Mesodermal cell (in vitro differentiated cells): ENCODE measurements at regions not wholly inside any gene's neighbourhood (a gene's known extent, or its start where the extent isn't known, plus 50 kb on each side); places are given as distances from the start of the nearest gene placed in this dataset.

Experiments used
- H3K27ac ChIP-seq: 2 replicates; pipeline ENCODE4 v1.7.0; 2013; ENCODE audit warnings: mild to moderate bottlenecking, low read depth, low read length, moderate library complexity; ENCODE audit not compliant: severe bottlenecking
- H3K36me3 ChIP-seq: 2 replicates; pipeline ENCODE4 v1.7.1; 2013; ENCODE audit warnings: mild to moderate bottlenecking, low read length, moderate library complexity; ENCODE audit not compliant: control insufficient read depth, insufficient read depth
- H3K4me1 ChIP-seq: one replicate; pipeline ENCODE4 v1.7.1; 2013; ENCODE audit warnings: mild to moderate bottlenecking, low read length; ENCODE audit not compliant: insufficient read depth, control insufficient read depth, poor library complexity, severe bottlenecking
- H3K4me3 ChIP-seq: 2 replicates; pipeline ENCODE4 v1.7.0; 2013; ENCODE audit warnings: low read length, control low read depth, mild to moderate bottlenecking; ENCODE audit not compliant: insufficient read depth, poor library complexity, severe bottlenecking; ENCODE audit errors: extremely low read depth
- H3K9me3 ChIP-seq: 2 replicates; pipeline ENCODE4 v1.7.1; 2013; ENCODE audit warnings: mild to moderate bottlenecking, low read length, moderate library complexity; ENCODE audit not compliant: control insufficient read depth
- WGBS, 2 experiments: methylation state at CpG; one replicate each; pipeline ENCODE4 v1.1.5; 2013; ENCODE audit warnings: missing lambda C conversion rate in 2 of 2; ENCODE audit not compliant: insufficient coverage in 2 of 2; 5-methylcytosine and 5-hydroxymethylcytosine counted together

DNA sequence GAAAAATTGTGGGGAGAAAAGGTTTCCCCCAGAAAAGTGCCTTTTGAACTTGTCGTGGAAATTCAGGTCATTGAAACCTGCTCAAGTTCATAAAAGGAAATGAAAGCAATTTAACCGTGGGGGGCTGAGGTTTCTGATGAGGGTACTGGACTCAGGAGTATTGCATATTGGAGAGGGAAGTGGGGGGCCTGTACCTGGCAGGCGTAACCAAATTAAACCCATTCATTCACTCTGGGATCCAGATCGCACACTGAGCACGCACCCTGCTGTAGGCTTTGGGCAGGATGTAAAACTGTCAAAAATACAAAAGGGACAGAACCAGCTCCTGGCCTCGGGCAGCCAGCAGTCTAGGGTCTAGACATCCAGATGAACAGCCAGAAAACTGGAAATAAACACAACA lies 1517.4 kb downstream of the BRD1 start:
- Histone ChIP-seq H3K27ac (no peak overlapping the region), H3K9me3 (no peaks in the 10 kb centered on the region), H3K4me3 (no peak overlapping the region), H3K4me1 (no peaks in the 10 kb centered on the region), H3K36me3 (no peaks in the 10 kb centered on the region)
- WGBS, 2 experiments: 71 to 74% methylated on average over 3 to 5 of the region's 6 CpGs

DNA sequence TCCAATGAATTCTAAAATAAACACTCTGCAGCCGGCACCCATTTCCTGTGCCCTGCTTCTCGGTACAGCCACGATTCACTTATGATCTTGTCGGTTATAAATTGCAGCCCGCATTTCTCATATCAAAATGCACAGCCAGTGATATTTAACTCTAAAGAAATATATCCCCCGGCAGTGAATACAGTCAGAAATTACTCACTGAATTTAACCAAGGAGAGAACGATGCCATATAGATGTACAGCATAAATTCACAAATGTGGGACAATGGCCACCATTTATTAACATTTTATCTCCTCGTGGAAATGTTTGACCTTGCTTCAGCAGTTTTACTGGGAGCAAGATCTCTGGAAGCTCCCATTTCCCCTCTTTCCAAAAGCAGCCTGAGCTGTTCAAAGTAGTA lies 1517.8 kb downstream of the BRD1 start:
- Histone ChIP-seq H3K4me1 (no peaks in the 10 kb centered on the region), H3K36me3 (no peaks in the 10 kb centered on the region)
- WGBS, 2 experiments: 96 to 99% methylated on average over 6 to 8 of the region's 8 CpGs

DNA sequence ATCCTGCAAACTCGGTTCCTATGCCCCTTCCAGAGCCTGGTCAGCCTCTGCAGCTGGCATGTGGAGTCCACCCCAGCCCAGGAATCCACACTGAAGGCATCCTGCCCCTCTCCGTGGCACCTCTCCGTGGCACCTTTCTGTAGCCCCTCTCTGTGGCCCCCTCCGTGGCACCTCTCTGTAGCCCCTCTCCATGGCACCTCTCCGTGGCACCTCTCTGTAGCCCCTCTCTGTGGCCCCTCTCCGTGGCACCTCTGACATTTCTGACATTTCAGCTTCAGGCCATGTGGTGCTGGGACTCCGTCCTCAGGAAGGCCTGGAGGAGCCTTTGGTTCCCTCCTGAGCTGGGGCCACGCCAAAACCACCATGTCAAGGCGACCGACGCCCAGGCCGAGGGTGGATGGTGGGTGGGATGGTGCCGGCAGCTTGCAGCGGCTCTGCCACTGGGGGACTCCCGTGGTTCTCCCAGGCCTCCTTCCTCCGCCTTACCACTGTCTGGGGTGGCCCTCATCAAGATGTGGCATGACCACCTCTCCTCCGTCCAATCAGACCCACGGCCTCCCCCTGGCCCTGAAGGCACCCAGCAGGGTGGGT lies 1518.5 kb downstream of the BRD1 start:
- H3K36me3 ChIP-seq: no peaks in the 10 kb centered on the region
- 94 to 99% methylated on average over 6 to 10 of the region's 18 CpGs for WGBS, 2 experiments
- H3K27ac ChIP-seq: no peak overlapping the region
- no peak overlapping the region for H3K4me3 ChIP-seq
- H3K9me3 ChIP-seq: no peaks in the 10 kb centered on the region
- H3K4me1 ChIP-seq: no peaks in the 10 kb centered on the region

More for the DNA sequence above, 1517.8 kb downstream of the BRD1 start:
- H3K4me3 ChIP-seq: no peak overlapping the region
- no peak overlapping the region for H3K27ac ChIP-seq
- H3K9me3 ChIP-seq: no peaks in the 10 kb centered on the region

DNA sequence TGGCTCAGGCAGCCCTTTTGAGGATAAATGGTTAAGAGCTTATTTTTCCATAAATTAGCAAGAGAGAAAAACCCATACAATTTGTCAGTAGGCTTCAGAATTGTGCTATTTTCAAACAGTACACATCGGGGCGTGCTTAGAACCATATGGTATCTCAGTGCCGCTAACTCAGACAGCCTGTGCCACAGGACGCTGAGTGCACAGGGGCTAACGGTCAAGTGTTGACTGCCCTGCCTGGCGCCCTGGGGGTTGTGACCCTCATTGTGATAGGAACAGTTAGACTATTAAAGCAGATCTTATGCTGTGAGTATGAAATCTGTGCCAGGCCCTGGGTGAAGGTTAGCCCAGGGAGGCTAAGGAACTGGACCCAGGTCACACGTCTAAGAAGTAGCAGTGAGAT lies 1519.7 kb downstream of the BRD1 start:
- Histone ChIP-seq H3K9me3 (no peaks in the 10 kb centered on the region), H3K27ac (no peak overlapping the region), H3K4me1 (no peaks in the 10 kb centered on the region), H3K36me3 (no peaks in the 10 kb centered on the region), H3K4me3 (no peak overlapping the region)
- WGBS, 2 experiments: 88 to 91% methylated on average over 7 of the region's 7 CpGs

DNA sequence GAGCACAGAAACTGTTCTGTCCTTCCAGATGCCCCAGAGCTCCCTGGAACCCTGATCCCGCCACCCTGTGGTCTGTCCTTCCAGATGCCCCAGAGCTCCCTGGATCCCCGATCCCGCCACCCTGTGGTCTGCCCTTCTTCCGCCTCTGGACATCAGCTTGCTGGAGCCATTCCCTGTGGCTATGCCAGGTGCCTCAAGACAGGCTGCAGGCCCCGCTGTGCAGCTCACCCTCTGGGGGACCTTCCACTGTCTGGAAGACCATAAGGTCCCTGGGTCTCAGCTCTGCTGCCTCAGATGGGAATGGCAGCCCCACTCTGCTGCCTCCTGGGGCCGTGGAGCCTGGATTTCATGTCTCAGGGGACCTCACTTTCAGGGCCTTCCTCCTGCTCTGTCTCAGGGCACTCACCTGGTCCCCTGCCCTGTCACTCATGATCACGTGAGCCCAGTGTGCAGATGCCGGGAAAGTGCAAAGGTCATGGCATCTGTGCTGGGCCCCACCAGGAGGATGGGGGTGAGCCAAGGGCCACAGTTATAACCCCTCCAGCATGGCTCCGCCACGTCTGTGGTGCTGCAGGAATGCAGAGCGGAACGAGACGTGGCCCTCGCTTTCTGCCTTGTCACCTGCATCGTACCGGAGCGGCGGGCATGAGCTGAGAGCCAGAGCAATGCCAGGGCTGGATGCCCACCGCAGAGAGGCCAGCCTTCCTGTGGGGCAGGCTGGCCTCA lies 1520.7 kb downstream of the BRD1 start:
- Histone ChIP-seq H3K27ac (no peak overlapping the region), H3K4me1 (no peaks in the 10 kb centered on the region), H3K36me3 (no peaks in the 10 kb centered on the region), H3K9me3 (no peaks in the 10 kb centered on the region), H3K4me3 (no peak overlapping the region)
- WGBS, 2 experiments: 90 to 93% methylated on average over 16 to 17 of the region's 19 CpGs

DNA sequence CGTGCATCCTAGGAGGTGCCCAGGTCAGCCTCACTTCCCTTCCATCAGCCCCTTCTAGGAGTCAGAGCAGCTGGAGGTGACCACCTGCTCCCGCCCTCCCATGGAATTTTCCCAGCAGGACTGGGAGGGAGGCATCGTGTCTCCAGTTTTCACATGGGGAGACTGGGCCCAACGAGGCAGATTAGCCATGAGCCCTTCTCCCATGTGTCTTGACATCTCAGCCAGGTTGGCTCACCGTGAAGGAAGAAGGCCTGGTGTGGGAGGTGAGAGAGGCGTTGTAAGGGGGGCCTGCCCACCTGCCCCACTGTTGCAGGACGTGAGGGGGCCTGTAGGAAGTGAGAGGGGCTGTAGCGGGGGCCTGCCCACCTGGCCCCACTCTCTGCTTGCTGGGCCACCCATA lies 1521.4 kb downstream of the BRD1 start:
- Histone ChIP-seq H3K9me3 (no peaks in the 10 kb centered on the region), H3K4me1 (no peaks in the 10 kb centered on the region)
- WGBS, 2 experiments: 90 to 94% methylated on average over 3 to 4 of the region's 8 CpGs

DNA sequence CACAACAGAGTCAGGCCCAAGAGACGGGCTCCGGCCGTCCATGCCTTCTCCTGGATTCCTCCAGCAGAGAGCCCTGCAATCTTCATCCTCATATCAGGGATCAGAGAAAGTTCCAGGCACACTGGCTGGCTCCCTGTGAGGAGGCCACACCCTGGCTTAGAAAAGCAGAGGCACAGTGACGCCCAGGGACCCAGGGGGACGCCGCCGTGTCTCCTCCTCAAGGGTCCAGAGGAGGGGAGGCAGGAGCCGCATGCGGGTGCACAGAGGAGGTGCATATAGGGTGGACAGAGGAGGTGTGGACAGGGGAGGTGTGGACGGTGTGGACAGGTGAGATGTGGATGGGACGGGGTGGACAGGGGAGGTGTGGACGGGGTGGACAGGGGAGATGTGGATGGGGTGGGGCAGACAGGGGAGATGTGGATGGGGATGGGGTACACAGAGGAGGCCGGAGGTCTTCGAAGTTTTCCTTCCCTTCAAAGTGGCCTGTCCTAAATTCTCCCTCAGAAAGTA lies 1521.9 kb downstream of the BRD1 start:
- Histone ChIP-seq H3K4me3 (no peak overlapping the region), H3K4me1 (no peaks in the 10 kb centered on the region), H3K36me3 (no peaks in the 10 kb centered on the region), H3K9me3 (no peaks in the 10 kb centered on the region), H3K27ac (no peak overlapping the region)
- 86 to 88% methylated on average over 6 to 14 of the region's 14 CpGs for WGBS, 2 experiments

More for the DNA sequence above, 1521.4 kb downstream of the BRD1 start:
- H3K27ac ChIP-seq: no peak overlapping the region
- no peaks in the 10 kb centered on the region for H3K36me3 ChIP-seq
- no peak overlapping the region for H3K4me3 ChIP-seq

DNA sequence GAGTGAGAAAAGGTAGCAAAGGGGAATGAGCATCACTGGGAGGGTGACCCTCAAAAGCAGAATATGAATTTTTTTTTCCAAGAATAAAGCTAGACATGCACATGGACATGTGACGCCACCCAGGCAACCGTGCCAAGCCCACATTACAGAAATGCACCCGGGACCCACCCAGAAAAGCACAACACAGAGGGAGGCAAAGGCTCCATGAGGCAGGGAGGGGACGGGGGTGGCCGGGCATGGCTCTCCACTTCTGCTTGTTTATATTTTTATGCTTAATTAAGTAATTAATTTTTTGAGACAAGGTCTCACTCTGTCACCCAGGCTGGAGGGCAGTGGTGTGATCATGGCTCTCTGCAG lies 1524.3 kb downstream of the BRD1 start:
- Histone ChIP-seq H3K4me1 (no peaks in the 10 kb centered on the region), H3K36me3 (no peaks in the 10 kb centered on the region), H3K9me3 (no peaks in the 10 kb centered on the region), H3K27ac (no peak overlapping the region), H3K4me3 (no peak overlapping the region)
- 81 to 92% methylated on average over 2 of the region's 5 CpGs for WGBS, 2 experiments

DNA sequence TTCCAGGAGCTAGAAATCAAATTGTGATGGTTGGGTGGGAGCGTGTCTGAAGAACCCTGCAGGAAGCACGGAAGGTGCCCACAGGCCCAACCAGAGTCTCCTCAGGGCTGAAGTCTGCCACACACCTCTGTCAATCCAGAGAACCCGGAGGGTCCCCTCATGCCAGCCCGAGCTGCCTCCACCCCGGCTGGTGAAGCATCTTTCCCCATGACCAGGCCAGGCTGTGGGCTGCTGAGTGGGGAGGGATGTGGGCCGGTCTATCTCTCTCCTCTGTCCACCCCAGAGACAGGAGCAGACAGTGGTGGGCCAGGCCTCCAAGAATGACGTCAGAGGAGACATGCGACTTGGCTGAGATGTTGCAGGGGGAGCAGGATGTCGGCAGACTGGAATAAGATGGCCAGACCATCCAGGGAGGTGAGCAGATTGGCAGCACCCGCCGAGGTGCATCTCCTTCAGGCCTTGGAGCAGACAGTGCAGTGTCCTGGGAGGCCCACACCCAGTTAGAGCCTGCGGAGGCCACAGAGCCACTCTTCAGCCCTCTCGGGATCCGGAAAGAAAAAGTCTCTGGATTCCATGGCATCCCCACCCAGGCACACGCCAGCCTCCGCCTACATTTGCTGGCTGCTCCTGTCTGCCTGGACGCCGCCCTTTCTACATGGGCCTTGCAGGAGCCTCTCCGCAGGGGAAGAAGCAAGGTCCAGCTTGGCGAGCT lies 1524.9 kb downstream of the BRD1 start:
- WGBS, 2 experiments: 89 to 93% methylated on average over 15 to 17 of the region's 20 CpGs

DNA sequence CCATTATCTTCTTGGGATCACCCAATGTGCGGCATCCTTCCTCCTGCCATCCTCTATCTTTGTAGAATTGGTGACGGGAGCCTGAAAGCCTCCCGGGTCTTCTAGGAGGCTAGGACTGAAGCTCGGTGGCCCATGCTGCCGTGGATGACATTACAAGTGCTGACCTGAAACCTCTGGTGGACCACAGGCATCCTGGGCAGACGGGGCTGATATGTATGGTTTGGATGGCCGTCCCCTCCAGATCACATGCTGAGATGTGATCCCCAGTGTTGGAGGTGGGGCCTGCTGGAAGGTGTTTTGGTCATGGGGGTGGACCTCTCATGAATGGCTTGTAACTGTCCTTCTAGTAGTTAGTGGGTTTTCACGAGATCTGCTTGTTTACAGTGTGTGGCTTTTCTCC lies 1525.8 kb downstream of the BRD1 start:
- Histone ChIP-seq H3K4me1 (no peaks in the 10 kb centered on the region), H3K4me3 (no peak overlapping the region), H3K27ac (no peak overlapping the region), H3K36me3 (no peaks in the 10 kb centered on the region), H3K9me3 (no peaks in the 10 kb centered on the region)
- 87 to 98% methylated on average over 6 to 7 of the region's 8 CpGs for WGBS, 2 experiments

More for the DNA sequence above, 1524.9 kb downstream of the BRD1 start:
- Histone ChIP-seq H3K4me3 (no peak overlapping the region), H3K36me3 (no peaks in the 10 kb centered on the region), H3K9me3 (no peaks in the 10 kb centered on the region), H3K4me1 (no peaks in the 10 kb centered on the region), H3K27ac (no peak overlapping the region)
